Left ventricle myocardium superior (tissue), 1 donor: ENCODE measurements at regions not wholly inside any gene's neighbourhood (a gene's known extent, or its start where the extent isn't known, plus 50 kb on each side); places are given as distances from the start of the nearest gene placed in this dataset.
"Not testable (repeated sequence)": the region's sequence is repeated elsewhere in the genome, so short reads cannot be mapped to it uniquely, and the experiment has no call there.

Experiments
- ATAC-seq: fragments of 200-7000 bp; cut with Tn5 transposase; one replicate; pipeline ENCODE4 v1.9.1; 2020; ENCODE audit warnings: mild to moderate bottlenecking, moderate library complexity
- DNase-seq: peaks from one replicate; pipeline ENCODE4 v3.0.0-alpha.2; 2020
- intact Hi-C: fragments of 100-400 bp; cut with micrococcal nuclease; formaldehyde crosslinking; loops from one replicate; pipeline ENCODE4 v1.11.0; 2022
- donor health status: DM: no; HTN: yes; CAD: no; lungs with severe emphysema.

- DNase-seq (no peak), ATAC-seq (no peak)
- intact Hi-C loops: no loop called here
These were observed 435.8 kb downstream of the CSNK1G3 start for GRCh38 chr5:123947797-123948196.

- DNase-seq (no peak), ATAC-seq (no peak)
- intact Hi-C loops: no loop called here
These were observed 433.6 kb downstream of the CSNK1G3 start for GRCh38 chr5:123945548-123945947.

GRCh38 chr5:123943151-123943550 lies 431.2 kb downstream of the CSNK1G3 start:
- intact Hi-C loops: no loop called here

GRCh38 chr5:123940416-123940815 lies 428.4 kb downstream of the CSNK1G3 start:
- ATAC-seq: no peak
- no peak for DNase-seq
- intact Hi-C loops: no loop called here

More at GRCh38 chr5:123943151-123943550, 431.2 kb downstream of the CSNK1G3 start:
- DNase-seq (no peak), ATAC-seq (no peak)

GRCh38 chr5:123937230-123937629 lies 425.3 kb downstream of the CSNK1G3 start:
- DNase-seq (no peak), ATAC-seq (peak; percentile 45)
- intact Hi-C loops: no loop called here

- no peak for ATAC-seq
- no peak for DNase-seq
- intact Hi-C loops: no loop called here
These were observed 424.6 kb downstream of the CSNK1G3 start for GRCh38 chr5:123936548-123936947.

GRCh38 chr5:123933812-123934211 lies 421.8 kb downstream of the CSNK1G3 start:
- ATAC-seq, DNase-seq, intact Hi-C loops: not testable (repeated sequence)

- intact Hi-C loops: no loop called here
- no peak for DNase-seq
- ATAC-seq: peak; percentile 25
These were observed 417.1 kb downstream of the CSNK1G3 start for GRCh38 chr5:123929055-123929474.

- no peak for DNase-seq
- intact Hi-C loops: no loop called here
- no peak for ATAC-seq
These were observed 416.4 kb downstream of the CSNK1G3 start for GRCh38 chr5:123928401-123928800.

- ATAC-seq (no peak), DNase-seq (no peak)
- intact Hi-C loops: no loop called here
These were observed 409.2 kb downstream of the CSNK1G3 start for GRCh38 chr5:123921193-123921592.

- DNase-seq (no peak), ATAC-seq (peak; percentile 95)
- intact Hi-C loops: no loop called here
These were observed 404.6 kb downstream of the CSNK1G3 start for GRCh38 chr5:123916345-123917121.

GRCh38 chr5:123914333-123914732 lies 402.4 kb downstream of the CSNK1G3 start:
- intact Hi-C loops: no loop called here
- ATAC-seq (no peak), DNase-seq (no peak)

- intact Hi-C loops: no loop called here
- ATAC-seq: no peak
- no peak for DNase-seq
These were observed 395.4 kb downstream of the CSNK1G3 start for GRCh38 chr5:123907349-123907748.

- DNase-seq (no peak), ATAC-seq (no peak)
- intact Hi-C loops: no loop called here
These were observed 394.8 kb downstream of the CSNK1G3 start for GRCh38 chr5:123906698-123907295.

- DNase-seq: no peak
- intact Hi-C loops: no loop called here
- no peak for ATAC-seq
These were observed 373.1 kb downstream of the CSNK1G3 start for GRCh38 chr5:123885081-123885480.

GRCh38 chr5:123882965-123883345 lies 371.0 kb downstream of the CSNK1G3 start:
- no peak for ATAC-seq
- intact Hi-C loops: no loop called here

GRCh38 chr5:123882319-123882964 lies 370.5 kb downstream of the CSNK1G3 start:
- intact Hi-C loops: no loop called here
- DNase-seq: no peak

More at GRCh38 chr5:123882965-123883345, 371.0 kb downstream of the CSNK1G3 start:
- DNase-seq: no peak

GRCh38 chr5:123881759-123882244 lies 369.8 kb downstream of the CSNK1G3 start:
- ATAC-seq: peak; percentile 21
- intact Hi-C loops: no loop called here
- no peak for DNase-seq

More at GRCh38 chr5:123882319-123882964, 370.5 kb downstream of the CSNK1G3 start:
- ATAC-seq: no peak

GRCh38 chr5:123880875-123881274 lies 368.9 kb downstream of the CSNK1G3 start:
- ATAC-seq (no peak), DNase-seq (no peak)
- intact Hi-C loops: no loop called here

GRCh38 chr5:123879071-123879470 lies 367.1 kb downstream of the CSNK1G3 start:
- ATAC-seq (no peak), DNase-seq (no peak)
- intact Hi-C loops: no loop called here
